GM18499 (cell line): ENCODE measurements at regions not wholly inside any gene's neighbourhood (a gene's known extent, or its start where the extent isn't known, plus 50 kb on each side); places are given as distances from the start of the nearest gene placed in this dataset.
"Not testable (repeated sequence)": the region's sequence is repeated elsewhere in the genome, so short reads cannot be mapped to it uniquely, and the experiment has no call there.

Source experiments
- ATAC-seq: cut with Tn5 transposase; IDR thresholded peaks from one replicate; pipeline ENCODE4 v1.9.1; 2021; ENCODE audit warnings: moderate number of reproducible peaks; ENCODE audit not compliant: insufficient read depth, unreplicated experiment

GRCh38 chr6:133786016-133786415, 102.9 kb upstream of the TCF21 start:
- ATAC-seq = no peak

GRCh38 chr6:133787122-133787521, 101.8 kb upstream of the TCF21 start:
- no peak for ATAC-seq

GRCh38 chr6:133787859-133788505, 100.9 kb upstream of the TCF21 start:
- no peak for ATAC-seq

GRCh38 chr6:133788556-133788955, 100.4 kb upstream of the TCF21 start:
- no peak for ATAC-seq

GRCh38 chr6:133789449-133789848, 99.5 kb upstream of the TCF21 start:
- not testable (repeated sequence) for ATAC-seq

- not testable (repeated sequence) for ATAC-seq
Observed at GRCh38 chr6:133790756-133791155, 98.2 kb upstream of the TCF21 start.

- ATAC-seq = not testable (repeated sequence)
Observed at GRCh38 chr6:133795051-133795450, 93.9 kb upstream of the TCF21 start.

- no peak for ATAC-seq
Observed at GRCh38 chr6:133796235-133796634, 92.7 kb upstream of the TCF21 start.

- ATAC-seq = no peak
Observed at GRCh38 chr6:133799043-133799442, 89.9 kb upstream of the TCF21 start.

- no peak for ATAC-seq
Observed at GRCh38 chr6:133802861-133803260, 86.1 kb upstream of the TCF21 start.

GRCh38 chr6:133804265-133804664, 84.6 kb upstream of the TCF21 start:
- ATAC-seq = no peak

- ATAC-seq = no peak
Observed at GRCh38 chr6:133805876-133806275, 83.0 kb upstream of the TCF21 start.

- no peak for ATAC-seq
Observed at GRCh38 chr6:133806382-133807140, 82.4 kb upstream of the TCF21 start.

- no peak for ATAC-seq
Observed at GRCh38 chr6:133807501-133807900, 81.4 kb upstream of the TCF21 start.

- no peak for ATAC-seq
Observed at GRCh38 chr6:133809406-133809805, 79.5 kb upstream of the TCF21 start.

GRCh38 chr6:133811557-133811956, 77.4 kb upstream of the TCF21 start:
- no peak for ATAC-seq

GRCh38 chr6:133812446-133812845, 76.5 kb upstream of the TCF21 start:
- not testable (repeated sequence) for ATAC-seq

- no peak for ATAC-seq
Observed at GRCh38 chr6:133814238-133814637, 74.7 kb upstream of the TCF21 start.

- ATAC-seq = no peak
Observed at GRCh38 chr6:133814797-133815196, 74.1 kb upstream of the TCF21 start.

GRCh38 chr6:133815313-133815712, 73.6 kb upstream of the TCF21 start:
- ATAC-seq = no peak

- no peak for ATAC-seq
Observed at GRCh38 chr6:133816171-133816570, 72.7 kb upstream of the TCF21 start.
